Keratinocyte (primary cell): ENCODE measurements at regions not wholly inside any gene's neighbourhood (a gene's known extent, or its start where the extent isn't known, plus 50 kb on each side); places are given as distances from the start of the nearest gene placed in this dataset.

Source experiments
- DNase-seq: peaks from one replicate; pipeline ENCODE4 v3.0.0-alpha.2; 2011; ENCODE audit warnings: low read depth, missing footprints, low spot score
- FAIRE-seq: peaks from 2 replicates; lab custom pipeline; 2011; peaks lifted over from hg19 to GRCh38; lab: Jason Lieb, UNC
- H2AFZ ChIP-seq: 2 replicates; pipeline ENCODE4 v1.6.0; 2012; ENCODE audit warnings: low read length, control low read depth, inconsistent platforms; ENCODE audit not compliant: control insufficient read depth
- H3K27ac ChIP-seq: 2 replicates; pipeline ENCODE4 v1.5.1; 2011; ENCODE audit warnings: low read length; ENCODE audit not compliant: control insufficient read depth, insufficient read depth
- H3K27me3 ChIP-seq: 3 replicates; pipeline ENCODE4 v1.6.0; 2011; ENCODE audit warnings: low read length; ENCODE audit not compliant: control insufficient read depth, insufficient read depth; ENCODE audit errors: extremely low read depth
- H3K36me3 ChIP-seq, 2 experiments: 2 replicates in 1 of 2; 3 replicates in 1 of 2; pipeline ENCODE4 v1.5.1; 2011; ENCODE audit warnings: low read length in 2 of 2, mild to moderate bottlenecking in 1 of 2; ENCODE audit not compliant: control insufficient read depth in 2 of 2, insufficient read depth in 2 of 2; ENCODE audit errors: extremely low read depth in 1 of 2
- H3K4me1 ChIP-seq: 3 replicates; pipeline ENCODE4 v1.5.1; 2011; ENCODE audit warnings: low read length; ENCODE audit not compliant: control insufficient read depth, insufficient read depth; ENCODE audit errors: extremely low read depth
- H3K4me2 ChIP-seq: 3 replicates; pipeline ENCODE4 v1.6.0; 2011; ENCODE audit warnings: low read depth, low read length; ENCODE audit not compliant: control insufficient read depth, insufficient read depth; ENCODE audit errors: extremely low read depth
- H3K4me3 ChIP-seq, 3 experiments: fragments of 200-600 bp in 1 of 3; sonication (generic) in 1 of 3; 2 replicates in 2 of 3; 3 replicates in 1 of 3; pipeline ENCODE4 v1.5.1; 2011 to 2016; ENCODE audit warnings: low read length in 3 of 3, mild to moderate bottlenecking in 3 of 3, control low read depth in 2 of 3, inconsistent platforms in 1 of 3, low read depth in 1 of 3, mixed read lengths in 1 of 3, mixed run types in 1 of 3, moderate library complexity in 1 of 3; ENCODE audit not compliant: control insufficient read depth in 2 of 3, insufficient read depth in 2 of 3; ENCODE audit errors: extremely low read depth in 1 of 3
- H3K79me2 ChIP-seq: 2 replicates; pipeline ENCODE4 v1.6.0; 2012; ENCODE audit warnings: low read length; ENCODE audit not compliant: control insufficient read depth, insufficient read depth
- H3K9ac ChIP-seq: 3 replicates; pipeline ENCODE4 v1.6.0; 2011; ENCODE audit warnings: low read length; ENCODE audit not compliant: control insufficient read depth, insufficient read depth; ENCODE audit errors: extremely low read depth
- H3K9me1 ChIP-seq: 3 replicates; pipeline ENCODE4 v1.6.0; 2011; ENCODE audit warnings: low read length; ENCODE audit not compliant: control insufficient read depth, insufficient read depth; ENCODE audit errors: extremely low read depth
- H3K9me3 ChIP-seq: 2 replicates; pipeline ENCODE4 v1.5.1; 2012; ENCODE audit warnings: low read depth, low read length; ENCODE audit not compliant: control insufficient read depth
- H4K20me1 ChIP-seq: 3 replicates; pipeline ENCODE4 v1.6.0; 2011; ENCODE audit warnings: low read length; ENCODE audit not compliant: control insufficient read depth, insufficient read depth; ENCODE audit errors: extremely low read depth
- CTCF ChIP-seq, 3 experiments: IDR thresholded peaks in 1 of 3; conservative IDR thresholded peaks in 1 of 3; optimal IDR thresholded peaks in 1 of 3; 2 replicates in 2 of 3; 3 replicates in 1 of 3; pipeline versions ENCODE3 to v1.5.1; 2011; ENCODE audit warnings: low read length in 3 of 3, mild to moderate bottlenecking in 3 of 3, moderate library complexity in 2 of 3, control low read depth in 1 of 3, inconsistent platforms in 1 of 3; ENCODE audit not compliant: insufficient read depth in 2 of 3; ENCODE audit errors: extremely low read depth in 1 of 3
- EZH2 ChIP-seq: IDR thresholded peaks from one replicate; pipeline ENCODE4 v1.6.1; 2012; ENCODE audit warnings: inconsistent platforms, mild to moderate bottlenecking, low read length, moderate library complexity
- dilution Hi-C: fragments of 300-500 bp; cut with MboI; formaldehyde crosslinking; loops from one replicate; pipeline ENCODE4 v1.7.0; 2020; ENCODE audit warnings: low sequenced_read_pairs; ENCODE audit not compliant: extremely low pct_ligation_motif_present

GRCh38 chr3:116808725-116809124 is 99.1 kb downstream of the TUSC7 start:
- no peak overlapping the region for H3K4me2 ChIP-seq
- H3K9me3 ChIP-seq = no peaks in the 10 kb centered on the region
- no peak overlapping the region for H3K4me3 ChIP-seq
- no peaks in the 10 kb centered on the region for H3K79me2 ChIP-seq
- H4K20me1 ChIP-seq = no peaks in the 10 kb centered on the region
- H3K27me3 ChIP-seq = no peaks in the 10 kb centered on the region
- H2AFZ ChIP-seq = no peak overlapping the region
- no peak for DNase-seq
- H3K4me1 ChIP-seq = no peaks in the 10 kb centered on the region
- no peaks in the 10 kb centered on the region for H3K9me1 ChIP-seq
- no peak overlapping the region for H3K27ac ChIP-seq
- FAIRE-seq = no peak
- dilution Hi-C loops = no loop called here
- H3K9ac ChIP-seq = no peak overlapping the region
- H3K36me3 ChIP-seq = no peaks in the 10 kb centered on the region
- TF ChIP-seq EZH2 (no peak), CTCF (optimal IDR thresholded peaks at IDR 0.05 in 1 of 3, IDR thresholded peaks at IDR 0.05 in 1 of 3, conservative IDR thresholded peaks at IDR 0.05 in 1 of 3; ENCODE audit: extremely low read depth in 1 of 3, insufficient read depth in 2 of 3, low read length in 3 of 3) (no peak)

- H4K20me1 ChIP-seq = no peaks in the 10 kb centered on the region
- H3K27ac ChIP-seq = no peak overlapping the region
- H3K4me1 ChIP-seq = no peaks in the 10 kb centered on the region
- DNase-seq (no peak), FAIRE-seq (no peak)
- no peaks in the 10 kb centered on the region for H3K27me3 ChIP-seq
- H3K4me2 ChIP-seq = no peak overlapping the region
- dilution Hi-C loops = no loop called here
- no peaks in the 10 kb centered on the region for H3K9me1 ChIP-seq
- H3K9me3 ChIP-seq = no peaks in the 10 kb centered on the region
- no peaks in the 10 kb centered on the region for H3K36me3 ChIP-seq
- H3K79me2 ChIP-seq = no peaks in the 10 kb centered on the region
- H2AFZ ChIP-seq = no peak overlapping the region
- TF ChIP-seq EZH2 (no peak), CTCF (optimal IDR thresholded peaks at IDR 0.05 in 1 of 3, IDR thresholded peaks at IDR 0.05 in 1 of 3, conservative IDR thresholded peaks at IDR 0.05 in 1 of 3; ENCODE audit: extremely low read depth in 1 of 3, insufficient read depth in 2 of 3, low read length in 3 of 3) (no peak)
- no peak overlapping the region for H3K9ac ChIP-seq
- H3K4me3 ChIP-seq = no peak overlapping the region
Measured at GRCh38 chr3:116809208-116809607, 99.6 kb downstream of the TUSC7 start.
